Endothelial cell of umbilical vein (primary cell): ENCODE measurements at regions not wholly inside any gene's neighbourhood (a gene's known extent, or its start where the extent isn't known, plus 50 kb on each side); places are given as distances from the start of the nearest gene placed in this dataset.

Experiments
- BruUV-seq: library from RNA; stranded (reverse); fragments of 400-500 nt; replicated peaks from 2 replicates; lab custom pipeline; 2021; lab: Mats Ljungman, UMichigan
- CTCF ChIA-PET: fragments of 300-600, 350-600 bp; sonication (Branson Sonifier 250); formaldehyde crosslinking; loops from one replicate; lab custom pipeline; 2021; ENCODE audit warnings: antibody characterized with exemption, inconsistent platforms; lab: Charles Lee
- POLR2A ChIA-PET: fragments of 300-600, 350-600 bp; sonication (Branson Sonifier 250); formaldehyde crosslinking; loops from one replicate; lab custom pipeline; 2021; ENCODE audit warnings: antibody characterized with exemption, inconsistent platforms; lab: Charles Lee
- DNase-seq: peaks from one replicate; pipeline ENCODE4 v3.0.0-alpha.2; 2011; ENCODE audit warnings: low read depth, low spot score
- FAIRE-seq: peaks from 2 replicates; lab custom pipeline; 2011; peaks lifted over from hg19 to GRCh38; lab: Jason Lieb, UNC
- H2AFZ ChIP-seq: 2 replicates; pipeline ENCODE4 v1.6.0; 2012; ENCODE audit warnings: low read depth, low read length, control low read depth, inconsistent platforms
- H3K27ac ChIP-seq: 2 replicates; pipeline ENCODE4 v1.5.1; 2011; ENCODE audit warnings: low read depth, mild to moderate bottlenecking, control low read depth, low read length, moderate library complexity; ENCODE audit not compliant: insufficient read depth
- H3K27me3 ChIP-seq, 2 experiments: 2 replicates each; pipeline versions ENCODE4 v1.6.0 to v1.6.1; 2011; ENCODE audit warnings: low read length in 2 of 2, mixed read lengths in 1 of 2; ENCODE audit not compliant: control insufficient read depth in 2 of 2, insufficient read depth in 2 of 2
- H3K36me3 ChIP-seq, 2 experiments: 2 replicates in 1 of 2; 3 replicates in 1 of 2; pipeline ENCODE4 v1.5.1; 2011; ENCODE audit warnings: low read length in 2 of 2, mild to moderate bottlenecking in 1 of 2, moderate library complexity in 1 of 2; ENCODE audit not compliant: control insufficient read depth in 2 of 2, insufficient read depth in 2 of 2; ENCODE audit errors: extremely low read depth in 1 of 2
- H3K4me1 ChIP-seq: 3 replicates; pipeline ENCODE4 v1.5.1; 2011; ENCODE audit warnings: mild to moderate bottlenecking, low read length; ENCODE audit not compliant: control insufficient read depth, insufficient read depth; ENCODE audit errors: extremely low read depth
- H3K4me2 ChIP-seq: 2 replicates; pipeline ENCODE4 v1.6.1; 2011; ENCODE audit warnings: low read length, control low read depth, mixed read lengths; ENCODE audit not compliant: insufficient read depth
- H3K4me3 ChIP-seq, 3 experiments: fragments of 200-600 bp in 1 of 3; sonication (generic), shearing (Covaris generic) in 1 of 3; replicated peaks in 1 of 3; 2 replicates each; pipeline ENCODE4 v1.5.1; 2011 to 2016; ENCODE audit warnings: control low read depth in 3 of 3, low read length in 3 of 3, mild to moderate bottlenecking in 2 of 3, inconsistent platforms in 1 of 3, low read depth in 1 of 3, moderate library complexity in 1 of 3; ENCODE audit not compliant: insufficient read depth in 1 of 3
- H3K79me2 ChIP-seq: 2 replicates; pipeline ENCODE4 v1.6.0; 2012; ENCODE audit warnings: low read length, inconsistent platforms; ENCODE audit not compliant: control insufficient read depth, insufficient read depth
- H3K9ac ChIP-seq: replicated peaks from 2 replicates; pipeline ENCODE3; 2011; ENCODE audit warnings: low read length, control low read depth; ENCODE audit not compliant: insufficient read depth; ENCODE audit errors: extremely low read depth
- H3K9me1 ChIP-seq: replicated peaks from 3 replicates; pipeline ENCODE4 v1.6.0; 2011; ENCODE audit warnings: mild to moderate bottlenecking, low read length; ENCODE audit not compliant: control insufficient read depth, insufficient read depth; ENCODE audit errors: extremely low read depth
- H3K9me3 ChIP-seq: replicated peaks from 2 replicates; pipeline ENCODE4 v1.5.1; 2012; ENCODE audit warnings: low read length, inconsistent platforms; ENCODE audit not compliant: control insufficient read depth, insufficient read depth
- H4K20me1 ChIP-seq: replicated peaks from 2 replicates; pipeline ENCODE3; 2011; ENCODE audit warnings: mild to moderate bottlenecking, low read length; ENCODE audit not compliant: control insufficient read depth, insufficient read depth; ENCODE audit errors: extremely low read depth
- EZH2 ChIP-seq: IDR thresholded peaks from 2 replicates; pipeline ENCODE4 v1.6.1; 2012; ENCODE audit warnings: borderline replicate concordance, low read depth, mild to moderate bottlenecking, moderate library complexity, low read length, inconsistent platforms; ENCODE audit not compliant: severe bottlenecking
- FOS ChIP-seq: IDR thresholded peaks from 2 replicates; pipeline ENCODE4 v1.6.1; 2011; ENCODE audit warnings: mild to moderate bottlenecking, low read length, moderate library complexity, borderline replicate concordance; ENCODE audit not compliant: insufficient read depth
- GATA2 ChIP-seq: IDR thresholded peaks from 2 replicates; pipeline ENCODE4 v1.7.0; 2011; ENCODE audit warnings: low read depth, mild to moderate bottlenecking, moderate library complexity, mixed read lengths, low read length; ENCODE audit not compliant: insufficient read length, insufficient read depth
- JUN ChIP-seq: IDR thresholded peaks from 2 replicates; pipeline ENCODE4 v1.6.1; 2011; ENCODE audit warnings: borderline replicate concordance, low read depth; ENCODE audit not compliant: insufficient read length, insufficient read depth
- MYC ChIP-seq: IDR thresholded peaks from one replicate; pipeline ENCODE4 v1.6.1; 2011; ENCODE audit warnings: mild to moderate bottlenecking, low read depth, low read length
- POLR2A ChIP-seq: IDR thresholded peaks from 2 replicates; pipeline ENCODE4 v1.6.1; 2012; ENCODE audit warnings: low read depth, mild to moderate bottlenecking, control low read depth, low read length
- POLR2AphosphoS5 ChIP-seq: IDR thresholded peaks from 2 replicates; pipeline ENCODE4 v1.6.1; 2012; ENCODE audit warnings: low read depth, mild to moderate bottlenecking, control low read depth, low read length, moderate library complexity; ENCODE audit not compliant: insufficient read depth
- dilution Hi-C: fragments of 300-500 bp; cut with MboI; formaldehyde crosslinking; loops from one replicate; pipeline ENCODE4 v1.15.0; 2019; ENCODE audit warnings: low sequenced_read_pairs; ENCODE audit not compliant: extremely low pct_ligation_motif_present
- intact Hi-C: fragments of 100-400 bp; cut with micrococcal nuclease; formaldehyde crosslinking; loops from one replicate; pipeline ENCODE4 v1.10.0; 2022
- TF ChIP-seq, protein P1 (sequence below): IDR thresholded peaks from 2 replicates; pipeline ENCODE4 v1.6.1; 2011; ENCODE audit not compliant: insufficient read depth, insufficient read length
- TF ChIP-seq, protein P2 (sequence below), 2 donors: IDR thresholded peaks; 1 replicate in 1 of 2; 2 replicates in 1 of 2; pipeline ENCODE4 v1.5.1; 2011; ENCODE audit warnings: low read length in 2 of 2, mild to moderate bottlenecking in 2 of 2, moderate library complexity in 2 of 2, control low read depth in 1 of 2, inconsistent platforms in 1 of 2, low read depth in 1 of 2; ENCODE audit not compliant: insufficient read depth in 1 of 2; ENCODE audit errors: extremely low read depth in 1 of 2

DNA sequence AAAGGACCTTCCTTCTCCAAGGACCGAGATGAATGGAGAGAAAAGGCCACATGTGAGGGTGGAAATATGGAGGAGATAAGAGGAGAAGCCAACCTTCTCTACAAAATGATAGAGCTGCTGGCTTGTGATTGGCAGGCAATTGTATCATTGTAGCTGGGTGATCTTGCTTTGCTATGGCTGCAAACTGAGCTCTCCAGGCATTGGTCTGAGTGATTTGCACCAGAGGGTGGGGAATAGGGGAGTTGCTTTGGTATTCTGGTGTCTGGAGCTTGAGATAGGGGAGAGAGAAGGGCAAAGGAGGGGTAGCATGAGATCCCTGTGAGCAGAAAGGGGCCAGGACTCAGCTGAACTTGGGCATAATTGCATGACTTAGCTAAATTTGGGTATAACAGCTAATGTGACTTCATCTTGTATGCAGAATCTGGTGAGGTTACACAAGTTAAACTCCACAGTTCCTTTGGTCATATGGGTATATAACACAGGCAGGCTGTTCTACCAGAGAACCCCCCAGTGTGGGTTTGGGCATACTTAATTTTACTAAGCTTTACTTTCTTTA, 72.0 kb downstream of the FOS start:
- BruUV-seq, result no TSS peak
- Histone ChIP-seq H3K4me1 (no peaks in the 10 kb centered on the region), H3K9me1 (no peaks in the 10 kb centered on the region), H3K9me3 (no peaks in the 10 kb centered on the region), H2AFZ (no peak overlapping the region), H3K4me3 (no peak overlapping the region), H3K27ac (no peak overlapping the region), H3K27me3 (peaks cover 6 to 8% of the 10 kb centered on the region in 2 experiments), H3K9ac (no peak overlapping the region), H4K20me1 (no peaks in the 10 kb centered on the region), H3K36me3 (no peaks in the 10 kb centered on the region), H3K79me2 (no peaks in the 10 kb centered on the region), H3K4me2 (no peak overlapping the region)
- dilution Hi-C loops, result no loop called here
- TF ChIP-seq, protein P1, sequence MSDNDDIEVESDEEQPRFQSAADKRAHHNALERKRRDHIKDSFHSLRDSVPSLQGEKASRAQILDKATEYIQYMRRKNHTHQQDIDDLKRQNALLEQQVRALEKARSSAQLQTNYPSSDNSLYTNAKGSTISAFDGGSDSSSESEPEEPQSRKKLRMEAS, result no peak
- TF ChIP-seq MYC (no peak), POLR2AphosphoS5 (no peak), POLR2A (no peak), FOS (no peak), GATA2 (no peak), EZH2 (no peak), JUN (no peak)
- TF ChIP-seq, protein P2, sequence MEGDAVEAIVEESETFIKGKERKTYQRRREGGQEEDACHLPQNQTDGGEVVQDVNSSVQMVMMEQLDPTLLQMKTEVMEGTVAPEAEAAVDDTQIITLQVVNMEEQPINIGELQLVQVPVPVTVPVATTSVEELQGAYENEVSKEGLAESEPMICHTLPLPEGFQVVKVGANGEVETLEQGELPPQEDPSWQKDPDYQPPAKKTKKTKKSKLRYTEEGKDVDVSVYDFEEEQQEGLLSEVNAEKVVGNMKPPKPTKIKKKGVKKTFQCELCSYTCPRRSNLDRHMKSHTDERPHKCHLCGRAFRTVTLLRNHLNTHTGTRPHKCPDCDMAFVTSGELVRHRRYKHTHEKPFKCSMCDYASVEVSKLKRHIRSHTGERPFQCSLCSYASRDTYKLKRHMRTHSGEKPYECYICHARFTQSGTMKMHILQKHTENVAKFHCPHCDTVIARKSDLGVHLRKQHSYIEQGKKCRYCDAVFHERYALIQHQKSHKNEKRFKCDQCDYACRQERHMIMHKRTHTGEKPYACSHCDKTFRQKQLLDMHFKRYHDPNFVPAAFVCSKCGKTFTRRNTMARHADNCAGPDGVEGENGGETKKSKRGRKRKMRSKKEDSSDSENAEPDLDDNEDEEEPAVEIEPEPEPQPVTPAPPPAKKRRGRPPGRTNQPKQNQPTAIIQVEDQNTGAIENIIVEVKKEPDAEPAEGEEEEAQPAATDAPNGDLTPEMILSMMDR (IDR thresholded peaks at IDR 0.05; ENCODE audit: extremely low read depth in 1 of 2, insufficient read depth in 1 of 2, low read depth in 1 of 2, low read length in 2 of 2), result no peak
- ChIA-PET CTCF (interaction anchor here (0.8 to 1.3 kb wide), 4 partner anchors 14 to 210 kb away, joined by 3 read pairs; partner anchors contain the start of gene JDP2), POLR2A (no interaction called here)
- DNase-seq (no peak), FAIRE-seq (no peak)
- intact Hi-C loops, result no loop called here
